GM19099 (cell line): ENCODE measurements at regions not wholly inside any gene's neighbourhood (a gene's known extent, or its start where the extent isn't known, plus 50 kb on each side); places are given as distances from the start of the nearest gene placed in this dataset.

ENCODE experiments used
- POLR2A ChIP-seq: IDR thresholded peaks from 3 replicates; pipeline ENCODE4 v1.6.1; 2011; ENCODE audit warnings: low read depth; ENCODE audit not compliant: insufficient read length; ENCODE audit errors: extremely low read depth

- no peak for TF ChIP-seq POLR2A
These were observed 236.2 kb upstream of the FLRT2 start for GRCh38 chr14:85293612-85294234.

GRCh38 chr14:85295318-85295717, 234.6 kb upstream of the FLRT2 start:
- no peak for TF ChIP-seq POLR2A

- no peak for TF ChIP-seq POLR2A
These were observed 233.3 kb upstream of the FLRT2 start for GRCh38 chr14:85296456-85297210.

GRCh38 chr14:85300107-85300506, 229.8 kb upstream of the FLRT2 start:
- TF ChIP-seq POLR2A, result no peak

- no peak for TF ChIP-seq POLR2A
These were observed 228.4 kb upstream of the FLRT2 start for GRCh38 chr14:85301506-85301905.

- no peak for TF ChIP-seq POLR2A
These were observed 223.9 kb upstream of the FLRT2 start for GRCh38 chr14:85306024-85306423.

- TF ChIP-seq POLR2A, result no peak
These were observed 221.2 kb upstream of the FLRT2 start for GRCh38 chr14:85308531-85309300.

- no peak for TF ChIP-seq POLR2A
These were observed 219.3 kb upstream of the FLRT2 start for GRCh38 chr14:85310491-85311272.

GRCh38 chr14:85313560-85314207, 216.3 kb upstream of the FLRT2 start:
- no peak for TF ChIP-seq POLR2A

GRCh38 chr14:85315290-85315689, 214.7 kb upstream of the FLRT2 start:
- TF ChIP-seq POLR2A, result no peak

- TF ChIP-seq POLR2A, result no peak
These were observed 214.1 kb upstream of the FLRT2 start for GRCh38 chr14:85315733-85316290.

- TF ChIP-seq POLR2A, result no peak
These were observed 213.1 kb upstream of the FLRT2 start for GRCh38 chr14:85316701-85317410.

- TF ChIP-seq POLR2A, result no peak
These were observed 212.4 kb upstream of the FLRT2 start for GRCh38 chr14:85317491-85318021.
